Bronchial epithelial cell (primary cell): ENCODE measurements at regions not wholly inside any gene's neighbourhood (a gene's known extent, or its start where the extent isn't known, plus 50 kb on each side); places are given as distances from the start of the nearest gene placed in this dataset.

Experiments
- DNase-seq: peaks from one replicate; pipeline ENCODE4 v3.0.0-alpha.2; 2010; ENCODE audit warnings: low read depth
- FAIRE-seq: peaks from 2 replicates; lab custom pipeline; 2011; peaks lifted over from hg19 to GRCh38; lab: Jason Lieb, UNC
- H3K27me3 ChIP-seq: 2 replicates; pipeline ENCODE4 v1.5.1; 2011; ENCODE audit warnings: low read length; ENCODE audit not compliant: control insufficient read depth, insufficient read depth
- H3K36me3 ChIP-seq: 2 replicates; pipeline ENCODE4 v1.5.1; 2011; ENCODE audit warnings: low read length; ENCODE audit not compliant: control insufficient read depth, insufficient read depth
- H3K4me3 ChIP-seq: 2 replicates; pipeline ENCODE4 v1.5.1; 2011; ENCODE audit warnings: mild to moderate bottlenecking, low read depth, low read length, control low read depth
- TF ChIP-seq, protein P1 (sequence below): IDR thresholded peaks from 2 replicates; pipeline ENCODE4 v1.5.1; 2011; ENCODE audit warnings: mild to moderate bottlenecking, moderate library complexity, low read length, control low read depth, inconsistent platforms; ENCODE audit not compliant: insufficient read depth, severe bottlenecking

- H3K36me3 ChIP-seq, result no peaks in the 10 kb centered on the region
- TF ChIP-seq, protein P1, sequence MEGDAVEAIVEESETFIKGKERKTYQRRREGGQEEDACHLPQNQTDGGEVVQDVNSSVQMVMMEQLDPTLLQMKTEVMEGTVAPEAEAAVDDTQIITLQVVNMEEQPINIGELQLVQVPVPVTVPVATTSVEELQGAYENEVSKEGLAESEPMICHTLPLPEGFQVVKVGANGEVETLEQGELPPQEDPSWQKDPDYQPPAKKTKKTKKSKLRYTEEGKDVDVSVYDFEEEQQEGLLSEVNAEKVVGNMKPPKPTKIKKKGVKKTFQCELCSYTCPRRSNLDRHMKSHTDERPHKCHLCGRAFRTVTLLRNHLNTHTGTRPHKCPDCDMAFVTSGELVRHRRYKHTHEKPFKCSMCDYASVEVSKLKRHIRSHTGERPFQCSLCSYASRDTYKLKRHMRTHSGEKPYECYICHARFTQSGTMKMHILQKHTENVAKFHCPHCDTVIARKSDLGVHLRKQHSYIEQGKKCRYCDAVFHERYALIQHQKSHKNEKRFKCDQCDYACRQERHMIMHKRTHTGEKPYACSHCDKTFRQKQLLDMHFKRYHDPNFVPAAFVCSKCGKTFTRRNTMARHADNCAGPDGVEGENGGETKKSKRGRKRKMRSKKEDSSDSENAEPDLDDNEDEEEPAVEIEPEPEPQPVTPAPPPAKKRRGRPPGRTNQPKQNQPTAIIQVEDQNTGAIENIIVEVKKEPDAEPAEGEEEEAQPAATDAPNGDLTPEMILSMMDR, result no peak
- peak; percentile 51 for DNase-seq
- no peak overlapping the region for H3K4me3 ChIP-seq
- no peak for FAIRE-seq
- H3K27me3 ChIP-seq, result no peaks in the 10 kb centered on the region
Measured at GRCh38 chr5:174159327-174160114, 114.0 kb downstream of the NSG2 start.

DNA sequence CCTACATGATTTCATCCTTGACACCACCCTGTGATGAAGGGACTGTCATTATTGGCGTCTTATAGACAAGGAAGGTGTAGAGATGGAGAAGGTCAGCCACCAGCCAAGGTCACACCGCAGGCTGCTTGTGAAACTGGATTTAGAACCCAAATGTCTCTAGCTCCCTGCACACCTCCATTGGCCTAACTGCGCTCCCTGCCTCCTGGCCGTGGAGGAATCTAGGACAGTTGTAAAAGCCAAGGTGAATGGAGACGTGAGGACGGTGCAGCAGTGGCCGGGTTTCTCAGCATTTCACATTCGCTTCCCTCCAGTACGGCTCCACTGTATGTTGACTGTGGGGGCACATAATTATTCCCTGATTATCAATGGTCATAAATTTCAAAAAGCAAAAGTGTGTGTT is 119.9 kb downstream of the NSG2 start:
- DNase-seq (no peak), FAIRE-seq (peak; percentile 18)
- TF ChIP-seq, protein P1, result no peak
- Histone ChIP-seq H3K27me3 (no peaks in the 10 kb centered on the region), H3K4me3 (no peak overlapping the region), H3K36me3 (no peaks in the 10 kb centered on the region)

GRCh38 chr5:174166231-174167079 is 120.9 kb downstream of the NSG2 start:
- TF ChIP-seq, protein P1, result no peak
- Histone ChIP-seq H3K27me3 (no peaks in the 10 kb centered on the region), H3K36me3 (no peaks in the 10 kb centered on the region), H3K4me3 (no peak overlapping the region)
- DNase-seq, result no peak
- no peak for FAIRE-seq

GRCh38 chr5:174167080-174167910 is 121.8 kb downstream of the NSG2 start:
- TF ChIP-seq, protein P1, result no peak
- H3K4me3 ChIP-seq, result no peak overlapping the region
- DNase-seq (no peak), FAIRE-seq (no peak)
- H3K36me3 ChIP-seq, result no peaks in the 10 kb centered on the region
- H3K27me3 ChIP-seq, result no peaks in the 10 kb centered on the region

DNA sequence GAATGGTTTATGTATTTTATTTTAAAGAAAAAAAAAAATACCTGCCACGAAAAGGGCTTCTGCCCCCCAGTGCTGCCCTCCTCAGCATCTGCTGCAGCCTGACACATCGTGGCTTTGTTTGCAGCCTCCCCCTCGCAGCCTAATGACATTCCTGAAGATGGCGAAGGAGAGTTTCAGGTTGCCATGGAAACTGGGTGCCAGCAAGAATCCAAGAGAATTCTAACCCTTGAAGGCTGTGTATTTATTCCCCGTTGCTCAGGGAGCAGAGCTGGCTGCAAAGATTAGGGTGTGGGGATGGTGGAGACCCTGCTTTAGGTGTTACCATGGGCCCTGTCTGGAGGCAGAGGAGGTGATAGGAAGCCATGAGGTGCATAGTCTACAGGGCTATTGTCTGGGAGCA is 126.6 kb downstream of the NSG2 start:
- no peak overlapping the region for H3K4me3 ChIP-seq
- DNase-seq, result no peak
- TF ChIP-seq, protein P1, result no peak
- no peaks in the 10 kb centered on the region for H3K27me3 ChIP-seq
- FAIRE-seq, result no peak
- no peaks in the 10 kb centered on the region for H3K36me3 ChIP-seq
